Mucosa of descending colon (tissue), 3 donors: ENCODE measurements at regions not wholly inside any gene's neighbourhood (a gene's known extent, or its start where the extent isn't known, plus 50 kb on each side); places are given as distances from the start of the nearest gene placed in this dataset.
A peak's percentile ranks its signal among the peaks of the same experiment; 100 is the strongest.

Experiments used
- ATAC-seq: fragments of 200-7000 bp; cut with Tn5 transposase; one replicate; pipeline ENCODE4 v1.9.1; 2020; ENCODE audit warnings: mild to moderate bottlenecking, moderate library complexity
- DNase-seq, 3 donors: peaks; one replicate each; pipeline ENCODE4 v3.0.0-alpha.2; 2020
- H3K36me3 ChIP-seq: fragments of 200-600 bp; one replicate; pipeline ENCODE4 v1.8.0; 2021; ENCODE audit warnings: low read depth, mild to moderate bottlenecking
- H3K4me1 ChIP-seq: fragments of 200-600 bp; one replicate; pipeline ENCODE4 v1.8.0; 2021; ENCODE audit warnings: low read depth, mild to moderate bottlenecking
- H3K4me3 ChIP-seq: fragments of 200-600 bp; one replicate; pipeline ENCODE4 v1.8.0; 2021; ENCODE audit warnings: mild to moderate bottlenecking
- H3K9me3 ChIP-seq: fragments of 200-600 bp; one replicate; pipeline ENCODE4 v1.8.0; 2021; ENCODE audit warnings: mild to moderate bottlenecking
- intact Hi-C, 2 donors: fragments of 100-400 bp; cut with DNase I in 1 of 2; cut with micrococcal nuclease in 1 of 2; formaldehyde crosslinking; loops; one replicate each; pipeline versions ENCODE4 v1.11.0 to v1.11.1; 2022; cut with DNase I, micrococcal nuclease
- TF ChIP-seq, protein P1 (sequence below): fragments of 200-600 bp; IDR thresholded peaks from one replicate; pipeline ENCODE4 v1.8.0; 2022; ENCODE audit warnings: antibody characterized with exemption, mild to moderate bottlenecking
- donor health status: DM: no; HTN: no; CAD: no; lungs with moderate emphysema.
- donor health status: DM: no; HTN: no; CAD: no.
- donor health status: DM: no; HTN: yes; CAD: no.

- TF ChIP-seq, protein P1, sequence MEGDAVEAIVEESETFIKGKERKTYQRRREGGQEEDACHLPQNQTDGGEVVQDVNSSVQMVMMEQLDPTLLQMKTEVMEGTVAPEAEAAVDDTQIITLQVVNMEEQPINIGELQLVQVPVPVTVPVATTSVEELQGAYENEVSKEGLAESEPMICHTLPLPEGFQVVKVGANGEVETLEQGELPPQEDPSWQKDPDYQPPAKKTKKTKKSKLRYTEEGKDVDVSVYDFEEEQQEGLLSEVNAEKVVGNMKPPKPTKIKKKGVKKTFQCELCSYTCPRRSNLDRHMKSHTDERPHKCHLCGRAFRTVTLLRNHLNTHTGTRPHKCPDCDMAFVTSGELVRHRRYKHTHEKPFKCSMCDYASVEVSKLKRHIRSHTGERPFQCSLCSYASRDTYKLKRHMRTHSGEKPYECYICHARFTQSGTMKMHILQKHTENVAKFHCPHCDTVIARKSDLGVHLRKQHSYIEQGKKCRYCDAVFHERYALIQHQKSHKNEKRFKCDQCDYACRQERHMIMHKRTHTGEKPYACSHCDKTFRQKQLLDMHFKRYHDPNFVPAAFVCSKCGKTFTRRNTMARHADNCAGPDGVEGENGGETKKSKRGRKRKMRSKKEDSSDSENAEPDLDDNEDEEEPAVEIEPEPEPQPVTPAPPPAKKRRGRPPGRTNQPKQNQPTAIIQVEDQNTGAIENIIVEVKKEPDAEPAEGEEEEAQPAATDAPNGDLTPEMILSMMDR, result no peak
- ATAC-seq (no peak), DNase-seq (no peak)
- H3K4me1 ChIP-seq, result no peaks in the 10 kb centered on the region
- no peaks in the 10 kb centered on the region for H3K36me3 ChIP-seq
- no peaks in the 10 kb centered on the region for H3K9me3 ChIP-seq
- no peak overlapping the region for H3K4me3 ChIP-seq
- intact Hi-C loops, result no loop called here
These were observed 311.5 kb upstream of the THBS1 start for GRCh38 chr15:39269352-39269751.

DNA sequence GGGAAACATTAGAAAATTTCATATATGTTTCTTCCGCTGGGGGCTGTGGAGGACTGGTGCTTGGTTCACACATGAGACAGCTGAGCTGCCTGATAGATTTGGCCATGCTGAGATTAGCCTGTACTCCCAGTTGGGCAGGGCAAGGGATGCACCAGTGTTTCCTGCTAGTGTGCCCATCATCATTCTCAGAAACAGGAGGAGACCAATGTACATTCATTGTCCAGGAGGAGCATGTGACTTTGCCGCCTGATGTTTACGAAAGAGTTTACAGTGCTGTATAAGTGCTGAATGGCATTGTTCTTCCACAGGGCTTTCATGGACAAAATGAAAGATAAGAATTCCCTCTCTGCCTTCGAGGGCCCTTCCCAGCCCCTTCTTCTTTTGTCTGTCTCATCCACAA lies 311.1 kb upstream of the THBS1 start:
- intact Hi-C loops, result no loop called here
- no peaks in the 10 kb centered on the region for H3K9me3 ChIP-seq
- peak in 1 of 3 donors; percentile 32 for DNase-seq
- no peaks in the 10 kb centered on the region for H3K4me1 ChIP-seq
- H3K36me3 ChIP-seq, result no peaks in the 10 kb centered on the region
- H3K4me3 ChIP-seq, result no peak overlapping the region
- TF ChIP-seq, protein P1, result no peak
- ATAC-seq, result peak; percentile 80

- Histone ChIP-seq H3K4me3 (no peak overlapping the region), H3K4me1 (no peaks in the 10 kb centered on the region), H3K9me3 (no peaks in the 10 kb centered on the region), H3K36me3 (no peaks in the 10 kb centered on the region)
- ATAC-seq, result no peak
- TF ChIP-seq, protein P1, result no peak
- intact Hi-C loops, result no loop called here
- no peak for DNase-seq
These were observed 310.5 kb upstream of the THBS1 start for GRCh38 chr15:39270221-39270855.

DNA sequence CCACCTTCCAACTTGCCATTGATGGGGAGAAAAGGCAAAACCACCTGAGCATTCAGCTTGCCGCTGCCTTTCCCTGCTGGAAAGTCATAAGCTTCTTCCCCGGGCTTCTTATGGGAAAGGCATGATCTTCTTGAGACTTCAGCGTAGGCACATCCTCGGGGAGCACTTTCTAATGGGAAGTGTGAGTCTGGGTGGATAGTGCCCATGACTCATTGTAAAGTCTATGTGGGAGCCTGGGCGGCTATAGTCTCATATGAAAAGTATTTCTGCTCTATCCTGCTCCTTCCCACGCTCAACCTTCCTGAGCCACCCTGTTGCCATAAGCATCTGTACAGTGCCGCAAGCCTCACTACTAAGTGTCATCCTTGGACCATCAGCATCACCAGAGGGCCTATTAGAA lies 309.9 kb upstream of the THBS1 start:
- intact Hi-C loops, result no loop called here
- Histone ChIP-seq H3K36me3 (no peaks in the 10 kb centered on the region), H3K9me3 (no peaks in the 10 kb centered on the region), H3K4me3 (no peak overlapping the region), H3K4me1 (no peaks in the 10 kb centered on the region)
- no peak for ATAC-seq
- no peak for DNase-seq
- TF ChIP-seq, protein P1, result no peak

DNA sequence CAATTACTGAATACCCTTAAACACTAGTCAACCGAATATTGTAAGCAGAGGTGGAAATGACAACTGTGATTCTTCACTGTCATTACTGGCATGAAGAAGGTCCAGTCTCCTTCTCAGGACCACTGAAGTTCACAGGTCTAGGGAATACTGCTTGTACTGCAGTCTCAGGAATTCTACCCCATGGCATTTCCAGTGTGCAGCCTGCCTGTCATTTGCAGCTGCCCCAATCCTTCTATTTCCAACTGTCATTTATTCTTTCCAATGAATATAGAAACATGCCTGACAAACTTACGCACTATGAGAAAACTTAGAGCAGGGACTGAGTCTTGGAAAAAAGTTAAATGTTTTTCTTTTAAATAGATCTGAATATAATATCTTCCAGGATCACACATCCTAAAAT lies 308.0 kb upstream of the THBS1 start:
- no peak for DNase-seq
- intact Hi-C loops, result no loop called here
- Histone ChIP-seq H3K36me3 (no peaks in the 10 kb centered on the region), H3K4me1 (no peaks in the 10 kb centered on the region), H3K4me3 (no peak overlapping the region), H3K9me3 (no peaks in the 10 kb centered on the region)
- TF ChIP-seq, protein P1, result no peak
- ATAC-seq, result no peak
